ENCODE measurements at regions not wholly inside any gene's neighbourhood (a gene's known extent, or its start where the extent isn't known, plus 50 kb on each side); places are given as distances from the start of the nearest gene placed in this dataset.

DNA sequence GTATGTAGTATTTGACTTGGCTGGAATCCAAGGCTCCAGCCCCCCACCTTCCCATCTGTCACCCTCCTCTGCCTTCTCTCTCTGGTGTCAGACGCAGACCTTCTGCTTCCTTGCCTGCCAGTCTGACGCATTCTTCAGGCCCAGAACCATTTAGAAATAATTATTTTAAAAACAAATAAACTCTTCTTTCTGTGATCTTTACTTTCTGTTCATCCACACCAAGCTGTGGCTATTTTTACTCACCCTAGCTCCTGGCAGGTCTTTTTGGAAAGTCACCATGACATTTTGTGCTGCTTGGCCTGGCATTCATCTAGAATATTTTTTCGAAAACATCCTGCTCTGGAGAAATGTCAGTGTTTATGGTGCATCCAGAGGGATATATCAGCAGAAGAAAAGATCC, 330.7 kb upstream of the ASIC2 start:
- Histone ChIP-seq H3K27ac (ENCODE audit: low read depth, low read length, poor library complexity, severe bottlenecking) (no peak overlapping the region), H3K4me2 (ENCODE audit: low read length) (no peak overlapping the region), H4K20me1 (ENCODE audit: insufficient read depth, low read length) (no peaks in the 10 kb centered on the region), H3K27me3 (ENCODE audit: insufficient read depth, low read length) (no peaks in the 10 kb centered on the region), H3K9me3 (ENCODE audit: low read length) (no peaks in the 10 kb centered on the region), H3F3A (ENCODE audit: insufficient read depth, low read length) (no peaks in the 10 kb centered on the region), H3K4me1 (ENCODE audit: insufficient read depth, low read length, severe bottlenecking) (no peaks in the 10 kb centered on the region), H3K9ac (ENCODE audit: low read length) (no peak overlapping the region), H3K4me3 (ENCODE audit: low read depth, low read length, poor library complexity, severe bottlenecking) (no peak overlapping the region), H3K36me3 (ENCODE audit: insufficient read depth, low read length) (no peaks in the 10 kb centered on the region), H2AFZ (ENCODE audit: low read length) (no peak overlapping the region), H3K79me2 (ENCODE audit: insufficient read depth, low read length) (no peaks in the 10 kb centered on the region), H3K9me2 (ENCODE audit: low read depth, low read length) (no peaks in the 10 kb centered on the region)
- TF ChIP-seq, protein P1, sequence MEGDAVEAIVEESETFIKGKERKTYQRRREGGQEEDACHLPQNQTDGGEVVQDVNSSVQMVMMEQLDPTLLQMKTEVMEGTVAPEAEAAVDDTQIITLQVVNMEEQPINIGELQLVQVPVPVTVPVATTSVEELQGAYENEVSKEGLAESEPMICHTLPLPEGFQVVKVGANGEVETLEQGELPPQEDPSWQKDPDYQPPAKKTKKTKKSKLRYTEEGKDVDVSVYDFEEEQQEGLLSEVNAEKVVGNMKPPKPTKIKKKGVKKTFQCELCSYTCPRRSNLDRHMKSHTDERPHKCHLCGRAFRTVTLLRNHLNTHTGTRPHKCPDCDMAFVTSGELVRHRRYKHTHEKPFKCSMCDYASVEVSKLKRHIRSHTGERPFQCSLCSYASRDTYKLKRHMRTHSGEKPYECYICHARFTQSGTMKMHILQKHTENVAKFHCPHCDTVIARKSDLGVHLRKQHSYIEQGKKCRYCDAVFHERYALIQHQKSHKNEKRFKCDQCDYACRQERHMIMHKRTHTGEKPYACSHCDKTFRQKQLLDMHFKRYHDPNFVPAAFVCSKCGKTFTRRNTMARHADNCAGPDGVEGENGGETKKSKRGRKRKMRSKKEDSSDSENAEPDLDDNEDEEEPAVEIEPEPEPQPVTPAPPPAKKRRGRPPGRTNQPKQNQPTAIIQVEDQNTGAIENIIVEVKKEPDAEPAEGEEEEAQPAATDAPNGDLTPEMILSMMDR (IDR thresholded peaks at IDR 0.05; ENCODE audit: low read length), result no peak
- TF ChIP-seq EZH2 (IDR thresholded peaks at IDR 0.05; ENCODE audit: borderline replicate concordance, low read length), result no peak

GRCh38 chr17:33628500-33629346, 335.6 kb upstream of the ASIC2 start:
- H3K27ac ChIP-seq (ENCODE audit: low read depth, low read length, poor library complexity, severe bottlenecking), result no peak overlapping the region
- H3K9me3 ChIP-seq (ENCODE audit: low read length), result no peaks in the 10 kb centered on the region
- H2AFZ ChIP-seq (ENCODE audit: low read length), result no peak overlapping the region
- H3K9ac ChIP-seq (ENCODE audit: low read length), result no peak overlapping the region
- no peaks in the 10 kb centered on the region for H3K36me3 ChIP-seq (ENCODE audit: insufficient read depth, low read length)
- H3K4me1 ChIP-seq (ENCODE audit: insufficient read depth, low read length, severe bottlenecking), result no peaks in the 10 kb centered on the region
- H3K27me3 ChIP-seq (ENCODE audit: insufficient read depth, low read length), result no peaks in the 10 kb centered on the region
- no peaks in the 10 kb centered on the region for H4K20me1 ChIP-seq (ENCODE audit: insufficient read depth, low read length)
- no peaks in the 10 kb centered on the region for H3F3A ChIP-seq (ENCODE audit: insufficient read depth, low read length)
- TF ChIP-seq, protein P1 (IDR thresholded peaks at IDR 0.05; ENCODE audit: low read length), result no peak
- TF ChIP-seq EZH2 (IDR thresholded peaks at IDR 0.05; ENCODE audit: borderline replicate concordance, low read length), result no peak
- H3K4me3 ChIP-seq (ENCODE audit: low read depth, low read length, poor library complexity, severe bottlenecking), result no peak overlapping the region
- no peak overlapping the region for H3K4me2 ChIP-seq (ENCODE audit: low read length)
- no peaks in the 10 kb centered on the region for H3K9me2 ChIP-seq (ENCODE audit: low read depth, low read length)
- no peaks in the 10 kb centered on the region for H3K79me2 ChIP-seq (ENCODE audit: insufficient read depth, low read length)

GRCh38 chr17:33633446-33633845, 340.4 kb upstream of the ASIC2 start:
- Histone ChIP-seq H3K4me1 (ENCODE audit: insufficient read depth, low read length, severe bottlenecking) (no peaks in the 10 kb centered on the region), H3K79me2 (ENCODE audit: insufficient read depth, low read length) (no peaks in the 10 kb centered on the region), H3K9me2 (ENCODE audit: low read depth, low read length) (no peaks in the 10 kb centered on the region), H3F3A (ENCODE audit: insufficient read depth, low read length) (no peaks in the 10 kb centered on the region), H3K4me3 (ENCODE audit: low read depth, low read length, poor library complexity, severe bottlenecking) (no peak overlapping the region), H4K20me1 (ENCODE audit: insufficient read depth, low read length) (no peaks in the 10 kb centered on the region), H3K27me3 (ENCODE audit: insufficient read depth, low read length) (no peaks in the 10 kb centered on the region), H3K9me3 (ENCODE audit: low read length) (0 out of 2 replicates have a peak, but pooled peaks cover 3% of the 10 kb centered on the region), H3K36me3 (ENCODE audit: insufficient read depth, low read length) (no peaks in the 10 kb centered on the region; the same call in 1 of the 2 replicates), H3K9ac (ENCODE audit: low read length) (no peak overlapping the region), H2AFZ (ENCODE audit: low read length) (no peak overlapping the region), H3K4me2 (ENCODE audit: low read length) (no peak overlapping the region), H3K27ac (ENCODE audit: low read depth, low read length, poor library complexity, severe bottlenecking) (no peak overlapping the region)
- TF ChIP-seq, protein P1 (IDR thresholded peaks at IDR 0.05; ENCODE audit: low read length), result no peak
- no peak for TF ChIP-seq EZH2 (IDR thresholded peaks at IDR 0.05; ENCODE audit: borderline replicate concordance, low read length)
